ENCODE measurements at regions not wholly inside any gene's neighbourhood (a gene's known extent, or its start where the extent isn't known, plus 50 kb on each side); places are given as distances from the start of the nearest gene placed in this dataset.

- no peak overlapping the region for H2BK120ac ChIP-seq (ENCODE audit: low read depth, low read length)
- H3K56ac ChIP-seq (ENCODE audit: extremely low read depth, insufficient read depth, low read length), result no peak overlapping the region
- no peak overlapping the region for H3K18ac ChIP-seq (ENCODE audit: low read depth, low read length)
- dilution Hi-C loops (cut with HindIII; ENCODE audit: low sequenced_read_pairs, unreplicated experiment) (no loop called here), in situ Hi-C loops (cut with MboI; ENCODE audit: low sequenced_read_pairs) (no loop called here), intact Hi-C loops (cut with micrococcal nuclease) (no loop called here)
- no peak overlapping the region for H3K9ac ChIP-seq (ENCODE audit: low read depth, low read length)
- no peak overlapping the region for H3K23ac ChIP-seq (ENCODE audit: low read depth, low read length)
- no peaks in the 10 kb centered on the region for H3K27me3 ChIP-seq (ENCODE audit: control insufficient read depth, insufficient read depth, low read length)
- no peak overlapping the region for H4K5ac ChIP-seq (ENCODE audit: low read depth, low read length)
- H2AK5ac ChIP-seq (ENCODE audit: low read depth, low read length), result no peak overlapping the region
- H2BK5ac ChIP-seq (ENCODE audit: low read depth, low read length, poor library complexity, severe bottlenecking), result no peak overlapping the region
- BruUV-seq (replicated peaks), result no TSS peak
- H4K20me1 ChIP-seq (ENCODE audit: insufficient read depth, low read length), result no peaks in the 10 kb centered on the region
- H4K91ac ChIP-seq (ENCODE audit: insufficient read depth, low read depth, low read length), result no peak overlapping the region
- no CpG with 5 or more reads among the region's 3 CpGs for WGBS, 2 experiments (ENCODE audit: extremely low coverage in 2 of 2, insufficient read length in 1 of 2)
- no peaks in the 10 kb centered on the region for H3K79me1 ChIP-seq (ENCODE audit: low read depth in 1 of 2, low read length in 2 of 2)
- H3K4ac ChIP-seq (ENCODE audit: low read depth, low read length), result no peak overlapping the region
- no peak overlapping the region for H3K27ac ChIP-seq (ENCODE audit: insufficient read depth, low read length)
- H3K4me1 ChIP-seq (ENCODE audit: control insufficient read depth, insufficient read depth, low read length), result no peaks in the 10 kb centered on the region
- H3K9me1 ChIP-seq (ENCODE audit: insufficient read depth, low read length), result no peaks in the 10 kb centered on the region
- TF ChIP-seq NFE2L2 (IDR thresholded peaks at IDR 0.05; ENCODE audit: low read depth, low read length), result no peak
- TF ChIP-seq MAFK (IDR thresholded peaks at IDR 0.05; ENCODE audit: low read depth, low read length), result no peak
- TF ChIP-seq RAD21 (IDR thresholded peaks at IDR 0.05; ENCODE audit: low read length), result no peak
- TF ChIP-seq, protein P1, sequence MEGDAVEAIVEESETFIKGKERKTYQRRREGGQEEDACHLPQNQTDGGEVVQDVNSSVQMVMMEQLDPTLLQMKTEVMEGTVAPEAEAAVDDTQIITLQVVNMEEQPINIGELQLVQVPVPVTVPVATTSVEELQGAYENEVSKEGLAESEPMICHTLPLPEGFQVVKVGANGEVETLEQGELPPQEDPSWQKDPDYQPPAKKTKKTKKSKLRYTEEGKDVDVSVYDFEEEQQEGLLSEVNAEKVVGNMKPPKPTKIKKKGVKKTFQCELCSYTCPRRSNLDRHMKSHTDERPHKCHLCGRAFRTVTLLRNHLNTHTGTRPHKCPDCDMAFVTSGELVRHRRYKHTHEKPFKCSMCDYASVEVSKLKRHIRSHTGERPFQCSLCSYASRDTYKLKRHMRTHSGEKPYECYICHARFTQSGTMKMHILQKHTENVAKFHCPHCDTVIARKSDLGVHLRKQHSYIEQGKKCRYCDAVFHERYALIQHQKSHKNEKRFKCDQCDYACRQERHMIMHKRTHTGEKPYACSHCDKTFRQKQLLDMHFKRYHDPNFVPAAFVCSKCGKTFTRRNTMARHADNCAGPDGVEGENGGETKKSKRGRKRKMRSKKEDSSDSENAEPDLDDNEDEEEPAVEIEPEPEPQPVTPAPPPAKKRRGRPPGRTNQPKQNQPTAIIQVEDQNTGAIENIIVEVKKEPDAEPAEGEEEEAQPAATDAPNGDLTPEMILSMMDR (conservative IDR thresholded peaks at IDR 0.05; ENCODE audit: low read depth, low read length), result no peak
- no peak for TF ChIP-seq POLR2A (IDR thresholded peaks at IDR 0.05; ENCODE audit: low read depth, low read length)
- no peak for TF ChIP-seq BHLHE40 (IDR thresholded peaks at IDR 0.05; ENCODE audit: low read depth, low read length)
- no peak for TF ChIP-seq MAZ (IDR thresholded peaks at IDR 0.05; ENCODE audit: borderline replicate concordance, low read depth, low read length)
- H3K9me3 ChIP-seq (ENCODE audit: control insufficient read depth, insufficient read depth, low read length), result no peaks in the 10 kb centered on the region
- no peak overlapping the region for H3K4me3 ChIP-seq (ENCODE audit: insufficient read depth, low read depth, low read length)
- H2BK20ac ChIP-seq (ENCODE audit: low read depth, low read length), result no peak overlapping the region
- no peak for ATAC-seq (ENCODE audit: low read depth)
- H3K14ac ChIP-seq (replicated peaks; ENCODE audit: low read depth, low read length), result no peak overlapping the region
- CTCF ChIA-PET, result no interaction called here
- H2BK15ac ChIP-seq (ENCODE audit: low read depth, low read length), result no peak overlapping the region
- no peaks in the 10 kb centered on the region for H3K36me3 ChIP-seq (ENCODE audit: control insufficient read depth, insufficient read depth, low read length)
- POLR2A ChIA-PET (ENCODE audit: unreplicated experiment), result no interaction called here
- no peak for DNase-seq
- no peak overlapping the region for H4K8ac ChIP-seq (ENCODE audit: low read depth in 2 of 2, low read length in 2 of 2)
- no peak overlapping the region for H2AFZ ChIP-seq (replicated peaks; ENCODE audit: low read length, poor library complexity)
- H2AK9ac ChIP-seq (replicated peaks; ENCODE audit: low read depth, low read length, poor library complexity), result no peak overlapping the region
- no peak overlapping the region for H3K4me2 ChIP-seq (ENCODE audit: low read depth, low read length)
Measured at GRCh38 chr14:28321475-28322244, 444.9 kb upstream of the FOXG1 start.

All from IMR-90 (cell line).